ENCODE measurements at regions not wholly inside any gene's neighbourhood (a gene's known extent, or its start where the extent isn't known, plus 50 kb on each side); places are given as distances from the start of the nearest gene placed in this dataset.

DNA sequence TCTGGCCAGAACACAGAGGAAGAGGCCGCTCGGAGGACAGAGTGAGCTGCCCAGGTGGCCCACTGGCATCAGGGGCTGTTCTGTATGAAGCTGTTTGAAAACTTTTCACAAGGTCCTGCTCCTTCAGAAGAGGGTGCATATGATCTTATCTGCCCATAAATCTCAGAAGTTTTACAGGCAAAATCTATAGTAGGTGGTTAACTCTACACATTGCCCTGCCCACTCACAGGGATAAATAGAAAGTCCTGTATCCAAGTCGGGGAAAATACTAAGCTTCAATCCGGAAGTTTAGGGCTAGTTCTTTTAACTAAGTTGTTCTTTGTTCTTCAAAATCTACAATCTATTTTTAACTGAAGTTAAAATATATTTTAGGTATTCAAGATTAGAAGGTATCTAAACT is 233.7 kb downstream of the FOXA2 start:
- Histone ChIP-seq H2BK5ac (ENCODE audit: insufficient read length, low read length) (no peak overlapping the region), H3K27ac (ENCODE audit: insufficient read length, low read depth, low read length) (no peak overlapping the region), H2AFZ (ENCODE audit: low read length) (no peak overlapping the region), H2BK20ac (ENCODE audit: low read depth, low read length, poor library complexity, severe bottlenecking) (no peak overlapping the region), H3K79me1 (ENCODE audit: insufficient read depth, low read depth, low read length, poor library complexity, severe bottlenecking) (no peaks in the 10 kb centered on the region), H3K4ac (ENCODE audit: low read depth, low read length) (no peak overlapping the region), H3K4me2 (ENCODE audit: insufficient read depth, insufficient read length, low read length) (no peak overlapping the region), H3K18ac (ENCODE audit: insufficient read length, low read depth, low read length) (no peak overlapping the region), H2AK5ac (ENCODE audit: insufficient read length, low read length) (no peak overlapping the region), H3K23me2 (ENCODE audit: insufficient read length, low read depth, low read length, poor library complexity, severe bottlenecking) (no peaks in the 10 kb centered on the region), H2BK120ac (ENCODE audit: low read depth, low read length, poor library complexity, severe bottlenecking) (no peak overlapping the region), H3K56ac (ENCODE audit: insufficient read length, low read depth, low read length) (no peak overlapping the region), H2BK12ac (ENCODE audit: insufficient read length, low read depth, low read length) (no peak overlapping the region), H3K23ac (ENCODE audit: insufficient read length, low read depth, low read length) (no peak overlapping the region), H3K9me3 (ENCODE audit: control insufficient read depth, low read depth, low read length) (no peaks in the 10 kb centered on the region), H3T11ph (ENCODE audit: low read length) (no peak overlapping the region), H4K91ac (ENCODE audit: insufficient read length, low read depth, low read length) (no peak overlapping the region), H4K20me1 (ENCODE audit: control insufficient read depth, insufficient read depth, insufficient read length) (no peaks in the 10 kb centered on the region), H2BK15ac (ENCODE audit: low read depth, low read length) (no peak overlapping the region), H3K14ac (ENCODE audit: insufficient read depth, low read length) (no peak overlapping the region), H3K4me1 (ENCODE audit: insufficient read depth, low read length) (no peaks in the 10 kb centered on the region), H3K79me2 (ENCODE audit: insufficient read depth, low read length) (no peaks in the 10 kb centered on the region), H4K5ac (ENCODE audit: insufficient read length, low read depth, low read length) (no peak overlapping the region), H3K27me3 (ENCODE audit: insufficient read depth, low read length) (no peaks in the 10 kb centered on the region), H3K9ac (ENCODE audit: extremely low read depth, insufficient read length, low read length) (no peak overlapping the region), H4K8ac (replicated peaks; ENCODE audit: insufficient read length, low read depth, low read length) (no peak overlapping the region)
- no peaks in the 10 kb centered on the region for H3K4me1 Mint-ChIP-seq
- H3K27me3 Mint-ChIP-seq (ENCODE audit: low read depth): peaks cover 39% of the 10 kb centered on the region
- H3K36me3 Mint-ChIP-seq (ENCODE audit: insufficient read depth in 1 of 3, low read depth in 3 of 3): no peaks in the 10 kb centered on the region
- TF ChIP-seq, protein P1, sequence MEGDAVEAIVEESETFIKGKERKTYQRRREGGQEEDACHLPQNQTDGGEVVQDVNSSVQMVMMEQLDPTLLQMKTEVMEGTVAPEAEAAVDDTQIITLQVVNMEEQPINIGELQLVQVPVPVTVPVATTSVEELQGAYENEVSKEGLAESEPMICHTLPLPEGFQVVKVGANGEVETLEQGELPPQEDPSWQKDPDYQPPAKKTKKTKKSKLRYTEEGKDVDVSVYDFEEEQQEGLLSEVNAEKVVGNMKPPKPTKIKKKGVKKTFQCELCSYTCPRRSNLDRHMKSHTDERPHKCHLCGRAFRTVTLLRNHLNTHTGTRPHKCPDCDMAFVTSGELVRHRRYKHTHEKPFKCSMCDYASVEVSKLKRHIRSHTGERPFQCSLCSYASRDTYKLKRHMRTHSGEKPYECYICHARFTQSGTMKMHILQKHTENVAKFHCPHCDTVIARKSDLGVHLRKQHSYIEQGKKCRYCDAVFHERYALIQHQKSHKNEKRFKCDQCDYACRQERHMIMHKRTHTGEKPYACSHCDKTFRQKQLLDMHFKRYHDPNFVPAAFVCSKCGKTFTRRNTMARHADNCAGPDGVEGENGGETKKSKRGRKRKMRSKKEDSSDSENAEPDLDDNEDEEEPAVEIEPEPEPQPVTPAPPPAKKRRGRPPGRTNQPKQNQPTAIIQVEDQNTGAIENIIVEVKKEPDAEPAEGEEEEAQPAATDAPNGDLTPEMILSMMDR (conservative IDR thresholded peaks at IDR 0.05): no peak
- DNase-seq: no peak
- H3K27ac Mint-ChIP-seq: no peak overlapping the region
- no peaks in the 10 kb centered on the region for H3K9me3 Mint-ChIP-seq
- no CpG with 5 or more reads among the region's 4 CpGs for WGBS (ENCODE audit: extremely low coverage, insufficient read length, low lambda C conversion rate)
- H3K4me3 Mint-ChIP-seq: no peak overlapping the region

Measured in H9 (cell line).